Lower leg skin (tissue), 4 donors: ENCODE measurements at regions not wholly inside any gene's neighbourhood (a gene's known extent, or its start where the extent isn't known, plus 50 kb on each side); places are given as distances from the start of the nearest gene placed in this dataset.

Experiments
- DNase-seq, 2 donors: peaks; one replicate each; pipeline ENCODE4 v3.0.0-alpha.2; 2019; ENCODE audit warnings: low spot score in 2 of 2
- H3K4me3 ChIP-seq: fragments of 200-600 bp; sonication (generic); 2 replicates; pipeline ENCODE4 v1.5.1; 2017; ENCODE audit warnings: mild to moderate bottlenecking, low read depth; ENCODE audit not compliant: poor library complexity, severe bottlenecking
- CTCF ChIP-seq, 3 donors: fragments of 450-650 bp; IDR thresholded peaks; one replicate each; pipeline ENCODE4 v1.5.1; 2016; ENCODE audit warnings: antibody characterized with exemption in 3 of 3, mild to moderate bottlenecking in 3 of 3, moderate library complexity in 2 of 3
- POLR2A ChIP-seq, 2 donors: fragments of 450-650 bp; IDR thresholded peaks; one replicate each; pipeline ENCODE4 v1.6.1; 2016 to 2017; ENCODE audit warnings: antibody characterized with exemption in 2 of 2, mild to moderate bottlenecking in 1 of 2, moderate library complexity in 1 of 2
- WGBS, 2 donors: methylation state at CpG; one replicate each; pipeline ENCODE4 v1.1.5; 2018; 5-methylcytosine and 5-hydroxymethylcytosine counted together
- intact Hi-C: fragments of 100-400 bp; cut with DNase I; formaldehyde crosslinking; loops from one replicate; pipeline ENCODE4 v1.15.0; 2023; ENCODE audit warnings: low total_unique reads

GRCh38 chr6:76818451-76818850, 644.8 kb downstream of the HTR1B start:
- TF ChIP-seq CTCF (IDR thresholded peaks at IDR 0.05) (no peak), POLR2A (IDR thresholded peaks at IDR 0.05) (no peak)
- intact Hi-C loops, result no loop called here
- H3K4me3 ChIP-seq, result no peak overlapping the region
- 75 to 81% methylated on average over 4 of the region's 4 CpGs for WGBS, 2 donors
- DNase-seq, result no peak

- TF ChIP-seq CTCF (IDR thresholded peaks at IDR 0.05) (no peak), POLR2A (IDR thresholded peaks at IDR 0.05) (no peak)
- DNase-seq, result no peak
Measured at GRCh38 chr6:76817429-76817828, 645.9 kb downstream of the HTR1B start.

GRCh38 chr6:76814496-76815458, 648.5 kb downstream of the HTR1B start:
- DNase-seq, result no peak
- WGBS, 2 donors, result 53 to 57% methylated on average over 7 of the region's 7 CpGs
- intact Hi-C loops, result no loop called here
- TF ChIP-seq POLR2A (IDR thresholded peaks at IDR 0.05) (no peak), CTCF (IDR thresholded peaks at IDR 0.05) (no peak)
- no peak overlapping the region for H3K4me3 ChIP-seq

More at GRCh38 chr6:76817429-76817828, 645.9 kb downstream of the HTR1B start:
- 88 to 95% methylated on average over 5 of the region's 5 CpGs for WGBS, 2 donors
- intact Hi-C loops, result no loop called here
- no peak overlapping the region for H3K4me3 ChIP-seq

- intact Hi-C loops, result no loop called here
- no peak overlapping the region for H3K4me3 ChIP-seq
- TF ChIP-seq POLR2A (IDR thresholded peaks at IDR 0.05) (no peak), CTCF (IDR thresholded peaks at IDR 0.05) (no peak)
- WGBS, 2 donors, result 93 to 99% methylated on average over 9 to 12 of the region's 13 CpGs
- no peak for DNase-seq
Measured at GRCh38 chr6:76810286-76810685, 653.0 kb downstream of the HTR1B start.

- TF ChIP-seq POLR2A (IDR thresholded peaks at IDR 0.05) (no peak), CTCF (IDR thresholded peaks at IDR 0.05) (no peak)
- no peak for DNase-seq
- 89% methylated on average over 5 of the region's 5 CpGs for WGBS, 2 donors
- no peak overlapping the region for H3K4me3 ChIP-seq
- intact Hi-C loops, result no loop called here
Measured at GRCh38 chr6:76803038-76803580, 660.2 kb downstream of the HTR1B start.
